HFFc6 (cell line): ENCODE measurements at regions not wholly inside any gene's neighbourhood (a gene's known extent, or its start where the extent isn't known, plus 50 kb on each side); places are given as distances from the start of the nearest gene placed in this dataset.

Experiments
- DNase-seq: peaks from one replicate; pipeline ENCODE4 v3.0.0-alpha.2; 2018
- H3K27ac Mint-ChIP-seq: 2 replicates; pipeline ENCODE4 v1.8.0; 2020; ENCODE audit warnings: mild to moderate bottlenecking, mixed read lengths
- H3K27me3 Mint-ChIP-seq: 2 replicates; pipeline ENCODE4 v1.8.0; 2021; ENCODE audit warnings: mild to moderate bottlenecking, moderate library complexity, mixed read lengths; ENCODE audit not compliant: insufficient read depth
- H3K36me3 Mint-ChIP-seq: 2 replicates; pipeline ENCODE4 v1.8.0; 2021; ENCODE audit warnings: low read depth, mixed read lengths
- H3K4me1 Mint-ChIP-seq: 2 replicates; pipeline ENCODE4 v1.8.0; 2020; ENCODE audit warnings: low read depth, mixed read lengths
- H3K4me3 Mint-ChIP-seq: 2 replicates; pipeline ENCODE4 v1.8.0; 2020; ENCODE audit warnings: mild to moderate bottlenecking, moderate library complexity, mixed read lengths
- H3K9me3 Mint-ChIP-seq: 2 replicates; pipeline ENCODE4 v1.8.0; 2020; ENCODE audit warnings: mild to moderate bottlenecking, mixed read lengths
- TF ChIP-seq, protein P1 (sequence below): fragments of 200-600 bp; sonication (generic); IDR thresholded peaks from 2 replicates; pipeline ENCODE4 v1.5.0; 2021; ENCODE audit warnings: antibody characterized with exemption, mild to moderate bottlenecking

- DNase-seq, result no peak
- H3K27me3 Mint-ChIP-seq, result no peaks in the 10 kb centered on the region; the same call in 1 of the 2 replicates
- no peaks in the 10 kb centered on the region for H3K9me3 Mint-ChIP-seq
- H3K4me3 Mint-ChIP-seq, result no peak overlapping the region
- H3K36me3 Mint-ChIP-seq, result no peaks in the 10 kb centered on the region
- TF ChIP-seq, protein P1, sequence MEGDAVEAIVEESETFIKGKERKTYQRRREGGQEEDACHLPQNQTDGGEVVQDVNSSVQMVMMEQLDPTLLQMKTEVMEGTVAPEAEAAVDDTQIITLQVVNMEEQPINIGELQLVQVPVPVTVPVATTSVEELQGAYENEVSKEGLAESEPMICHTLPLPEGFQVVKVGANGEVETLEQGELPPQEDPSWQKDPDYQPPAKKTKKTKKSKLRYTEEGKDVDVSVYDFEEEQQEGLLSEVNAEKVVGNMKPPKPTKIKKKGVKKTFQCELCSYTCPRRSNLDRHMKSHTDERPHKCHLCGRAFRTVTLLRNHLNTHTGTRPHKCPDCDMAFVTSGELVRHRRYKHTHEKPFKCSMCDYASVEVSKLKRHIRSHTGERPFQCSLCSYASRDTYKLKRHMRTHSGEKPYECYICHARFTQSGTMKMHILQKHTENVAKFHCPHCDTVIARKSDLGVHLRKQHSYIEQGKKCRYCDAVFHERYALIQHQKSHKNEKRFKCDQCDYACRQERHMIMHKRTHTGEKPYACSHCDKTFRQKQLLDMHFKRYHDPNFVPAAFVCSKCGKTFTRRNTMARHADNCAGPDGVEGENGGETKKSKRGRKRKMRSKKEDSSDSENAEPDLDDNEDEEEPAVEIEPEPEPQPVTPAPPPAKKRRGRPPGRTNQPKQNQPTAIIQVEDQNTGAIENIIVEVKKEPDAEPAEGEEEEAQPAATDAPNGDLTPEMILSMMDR, result no peak
- no peak overlapping the region for H3K27ac Mint-ChIP-seq
- no peaks in the 10 kb centered on the region for H3K4me1 Mint-ChIP-seq
Measured at GRCh38 chr6:85772641-85773040, 130.0 kb upstream of the SYNCRIP start.

GRCh38 chr6:85771925-85772430 is 129.3 kb upstream of the SYNCRIP start:
- no peaks in the 10 kb centered on the region for H3K4me1 Mint-ChIP-seq
- TF ChIP-seq, protein P1, result no peak
- DNase-seq, result no peak
- H3K27ac Mint-ChIP-seq, result no peak overlapping the region
- no peaks in the 10 kb centered on the region for H3K9me3 Mint-ChIP-seq
- no peak overlapping the region for H3K4me3 Mint-ChIP-seq
- H3K36me3 Mint-ChIP-seq, result no peaks in the 10 kb centered on the region
- H3K27me3 Mint-ChIP-seq, result no peaks in the 10 kb centered on the region; the same call in 1 of the 2 replicates

DNA sequence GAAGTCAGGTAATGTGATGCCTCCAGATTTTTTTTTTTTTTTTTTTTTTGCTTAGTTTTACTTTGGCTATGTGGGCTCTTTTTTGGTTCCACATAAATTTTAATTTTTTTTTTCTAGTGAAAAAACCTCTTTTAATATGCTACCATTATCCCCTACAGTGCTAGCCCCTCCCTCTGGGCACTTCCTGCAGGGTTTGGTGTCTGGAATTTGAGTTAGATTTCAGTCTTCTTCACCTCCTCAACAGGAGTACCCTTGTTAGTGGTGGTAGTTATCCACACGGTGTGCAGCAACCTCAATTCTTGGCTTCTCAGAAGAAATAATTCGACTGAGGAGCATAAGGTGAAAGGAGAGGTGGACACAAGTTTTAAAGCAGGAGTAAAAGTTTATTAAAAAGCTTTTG is 128.8 kb upstream of the SYNCRIP start:
- no peak for DNase-seq
- H3K27ac Mint-ChIP-seq, result no peak overlapping the region
- H3K9me3 Mint-ChIP-seq, result no peaks in the 10 kb centered on the region
- H3K4me1 Mint-ChIP-seq, result no peaks in the 10 kb centered on the region
- no peak overlapping the region for H3K4me3 Mint-ChIP-seq
- no peaks in the 10 kb centered on the region for H3K36me3 Mint-ChIP-seq
- no peaks in the 10 kb centered on the region; the same call in 1 of the 2 replicates for H3K27me3 Mint-ChIP-seq
- TF ChIP-seq, protein P1, result no peak

DNA sequence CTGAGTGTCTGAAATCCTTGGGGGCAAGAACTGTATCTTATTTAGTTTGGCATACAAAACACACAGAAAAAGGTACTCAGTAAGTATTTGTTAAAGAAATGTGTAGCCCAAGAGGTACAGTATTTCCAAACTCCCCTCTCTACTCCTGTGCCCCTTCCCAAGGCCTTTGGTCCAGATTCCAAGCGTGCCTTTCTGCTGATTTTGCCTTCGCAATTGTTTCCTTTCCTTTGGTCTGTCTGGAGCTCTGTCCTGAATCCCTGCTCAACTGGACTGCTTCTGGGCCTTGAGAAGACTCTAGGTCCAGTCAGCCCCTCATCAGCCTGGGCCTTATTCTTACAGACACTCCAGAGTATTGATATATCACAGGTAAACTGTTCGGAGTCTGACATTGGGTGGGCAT is 122.2 kb upstream of the SYNCRIP start:
- Mint-ChIP-seq H3K36me3 (no peaks in the 10 kb centered on the region), H3K27ac (no peak overlapping the region), H3K4me1 (peaks cover 13% of the 10 kb centered on the region; the same call in 1 of the 2 replicates), H3K9me3 (no peaks in the 10 kb centered on the region), H3K27me3 (peaks cover 7% of the 10 kb centered on the region), H3K4me3 (no peak overlapping the region)
- TF ChIP-seq, protein P1, result no peak
- no peak for DNase-seq

DNA sequence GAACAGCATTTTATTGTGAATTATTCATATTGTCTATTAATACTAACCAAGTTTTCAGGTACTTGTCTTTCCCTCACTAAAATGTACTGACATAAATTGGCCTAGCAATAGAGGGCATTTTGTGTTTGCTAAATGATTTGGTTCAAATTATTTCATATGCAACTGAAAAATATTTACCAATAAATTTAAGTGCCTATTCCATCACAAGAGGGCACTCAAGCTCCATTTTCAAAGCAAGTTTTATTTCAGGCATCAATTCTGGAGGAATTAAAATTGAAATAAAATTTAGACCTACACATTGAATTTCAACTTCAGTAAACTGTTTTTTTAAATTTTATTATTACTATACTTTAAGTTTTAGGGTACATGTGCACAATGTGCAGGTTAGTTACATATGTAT is 114.3 kb upstream of the SYNCRIP start:
- no peaks in the 10 kb centered on the region for H3K9me3 Mint-ChIP-seq
- DNase-seq, result peak; percentile 12

More for the DNA sequence above, 114.3 kb upstream of the SYNCRIP start:
- Mint-ChIP-seq H3K27ac (no peak overlapping the region), H3K4me3 (no peak overlapping the region), H3K4me1 (no peaks in the 10 kb centered on the region), H3K27me3 (peaks cover 12% of the 10 kb centered on the region), H3K36me3 (no peaks in the 10 kb centered on the region)
- TF ChIP-seq, protein P1, result peak; percentile 75
